ENCODE measurements at regions not wholly inside any gene's neighbourhood (a gene's known extent, or its start where the extent isn't known, plus 50 kb on each side); places are given as distances from the start of the nearest gene placed in this dataset.

DNA sequence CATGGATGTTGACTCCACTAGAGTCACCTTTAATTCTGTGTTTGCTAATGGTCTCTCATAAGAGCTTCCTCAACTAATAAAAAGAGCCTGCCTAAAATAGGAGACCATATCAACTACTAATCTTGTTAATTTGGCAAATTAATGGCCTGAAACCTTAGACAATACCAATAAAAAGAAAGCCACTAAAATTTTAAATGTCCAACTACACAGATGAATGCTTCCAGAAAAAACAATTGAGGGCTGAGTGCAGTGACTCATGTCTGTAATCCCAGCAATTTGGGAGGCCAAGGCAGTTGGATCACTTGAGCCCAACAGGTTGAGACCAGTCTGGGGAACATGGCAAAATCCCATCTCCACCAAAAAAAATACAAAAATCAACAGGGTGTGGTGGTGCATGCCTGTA, 230.9 kb downstream of the NSUN3 start:
- TF ChIP-seq, protein P1, sequence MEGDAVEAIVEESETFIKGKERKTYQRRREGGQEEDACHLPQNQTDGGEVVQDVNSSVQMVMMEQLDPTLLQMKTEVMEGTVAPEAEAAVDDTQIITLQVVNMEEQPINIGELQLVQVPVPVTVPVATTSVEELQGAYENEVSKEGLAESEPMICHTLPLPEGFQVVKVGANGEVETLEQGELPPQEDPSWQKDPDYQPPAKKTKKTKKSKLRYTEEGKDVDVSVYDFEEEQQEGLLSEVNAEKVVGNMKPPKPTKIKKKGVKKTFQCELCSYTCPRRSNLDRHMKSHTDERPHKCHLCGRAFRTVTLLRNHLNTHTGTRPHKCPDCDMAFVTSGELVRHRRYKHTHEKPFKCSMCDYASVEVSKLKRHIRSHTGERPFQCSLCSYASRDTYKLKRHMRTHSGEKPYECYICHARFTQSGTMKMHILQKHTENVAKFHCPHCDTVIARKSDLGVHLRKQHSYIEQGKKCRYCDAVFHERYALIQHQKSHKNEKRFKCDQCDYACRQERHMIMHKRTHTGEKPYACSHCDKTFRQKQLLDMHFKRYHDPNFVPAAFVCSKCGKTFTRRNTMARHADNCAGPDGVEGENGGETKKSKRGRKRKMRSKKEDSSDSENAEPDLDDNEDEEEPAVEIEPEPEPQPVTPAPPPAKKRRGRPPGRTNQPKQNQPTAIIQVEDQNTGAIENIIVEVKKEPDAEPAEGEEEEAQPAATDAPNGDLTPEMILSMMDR (IDR thresholded peaks at IDR 0.05): no peak
- TF ChIP-seq POLR2A (IDR thresholded peaks at IDR 0.05): no peak
